ENCODE measurements at regions not wholly inside any gene's neighbourhood (a gene's known extent, or its start where the extent isn't known, plus 50 kb on each side); places are given as distances from the start of the nearest gene placed in this dataset.

GRCh38 chr3:176661432-176661964, 535.8 kb downstream of the TBL1XR1 start:
- H3K9me3 ChIP-seq (replicated peaks in 1 of 3), result peaks cover 0 to 7% (median 0%) of the 10 kb centered on the region in 3 donors
- H3K36me3 ChIP-seq (replicated peaks in 1 of 2), result no peaks in the 10 kb centered on the region
- no peak overlapping the region for H3K27ac ChIP-seq
- no peak for TF ChIP-seq CTCF (IDR thresholded peaks at IDR 0.05)
- no peak for TF ChIP-seq POLR2A (IDR thresholded peaks at IDR 0.05)
- no peak overlapping the region for H3K4me3 ChIP-seq
- no peaks in the 10 kb centered on the region for H3K27me3 ChIP-seq
- intact Hi-C loops (cut with DNase I), result no loop called here
- DNase-seq, result no peak
- peaks cover 0 to 12% of the 10 kb centered on the region in 2 donors for H3K4me1 ChIP-seq (replicated peaks in 1 of 2)
- WGBS, 4 donors, result 63 to 80% (median 71%) methylated on average over 2 of the region's 2 CpGs

GRCh38 chr3:176655404-176656094, 541.7 kb downstream of the TBL1XR1 start:
- Histone ChIP-seq H3K4me1 (replicated peaks in 1 of 2) (no peaks in the 10 kb centered on the region), H3K27me3 (no peaks in the 10 kb centered on the region), H3K4me3 (no peak overlapping the region), H3K27ac (no peak overlapping the region), H3K9me3 (replicated peaks in 1 of 3) (peaks cover 0 to 7% (median 0%) of the 10 kb centered on the region in 3 donors), H3K36me3 (replicated peaks in 1 of 2) (no peaks in the 10 kb centered on the region)
- WGBS, 4 donors, result 66 to 79% (median 72%) methylated on average over 5 of the region's 5 CpGs
- intact Hi-C loops (cut with DNase I), result no loop called here
- no peak for TF ChIP-seq CTCF (IDR thresholded peaks at IDR 0.05)
- TF ChIP-seq POLR2A (IDR thresholded peaks at IDR 0.05), result no peak
- DNase-seq, result no peak

- Histone ChIP-seq H3K36me3 (replicated peaks in 1 of 2) (no peaks in the 10 kb centered on the region), H3K4me1 (replicated peaks in 1 of 2) (no peaks in the 10 kb centered on the region), H3K9me3 (replicated peaks in 1 of 3) (peaks cover 0 to 1% (median 0%) of the 10 kb centered on the region in 3 donors), H3K4me3 (no peak overlapping the region), H3K27me3 (no peaks in the 10 kb centered on the region), H3K27ac (no peak overlapping the region)
- WGBS, 4 donors, result 80 to 87% (median 85%) methylated on average over 3 of the region's 3 CpGs
- intact Hi-C loops (cut with DNase I), result no loop called here
- TF ChIP-seq CTCF (IDR thresholded peaks at IDR 0.05) (no peak), POLR2A (IDR thresholded peaks at IDR 0.05) (no peak)
- no peak for DNase-seq
Observed at GRCh38 chr3:176651622-176652021, 545.7 kb downstream of the TBL1XR1 start.

- no peaks in the 10 kb centered on the region for H3K4me1 ChIP-seq (replicated peaks in 1 of 2)
- H3K27me3 ChIP-seq, result no peaks in the 10 kb centered on the region
- intact Hi-C loops (cut with DNase I), result no loop called here
- 34 to 88% (median 60%) methylated on average over 2 of the region's 2 CpGs for WGBS, 4 donors
- TF ChIP-seq POLR2A (IDR thresholded peaks at IDR 0.05), result no peak
- TF ChIP-seq CTCF (IDR thresholded peaks at IDR 0.05), result no peak
- H3K36me3 ChIP-seq (replicated peaks in 1 of 2), result no peaks in the 10 kb centered on the region
- H3K27ac ChIP-seq, result no peak overlapping the region
- DNase-seq, result no peak
- no peaks in the 10 kb centered on the region for H3K9me3 ChIP-seq (replicated peaks in 1 of 3)
- H3K4me3 ChIP-seq, result no peak overlapping the region
Observed at GRCh38 chr3:176650478-176650877, 546.8 kb downstream of the TBL1XR1 start.
